ENCODE measurements at regions not wholly inside any gene's neighbourhood (a gene's known extent, or its start where the extent isn't known, plus 50 kb on each side); places are given as distances from the start of the nearest gene placed in this dataset.

- intact Hi-C loops (cut with micrococcal nuclease) = no loop called here
- Histone ChIP-seq H3K4me2 (ENCODE audit: low read length) (no peak overlapping the region), H3K9ac (ENCODE audit: low read length) (no peak overlapping the region), H3K9me3 (ENCODE audit: control insufficient read depth in 1 of 2, insufficient read depth in 1 of 2, low read depth in 1 of 2, low read length in 2 of 2) (no peaks in the 10 kb centered on the region), H3K27me3 (ENCODE audit: insufficient read depth, low read length) (peaks cover 46% of the 10 kb centered on the region), H3K27ac (ENCODE audit: low read depth, low read length) (no peak overlapping the region), H3K4me3 (replicated peaks in 1 of 2; ENCODE audit: low read depth in 1 of 2, low read length in 2 of 2) (no peak overlapping the region), H3K4me1 (ENCODE audit: control insufficient read depth in 1 of 2, insufficient read depth in 2 of 2, low read length in 2 of 2) (no peaks in the 10 kb centered on the region), H3K79me2 (ENCODE audit: insufficient read depth, low read length) (no peaks in the 10 kb centered on the region), H2AFZ (ENCODE audit: low read depth, low read length, poor library complexity, severe bottlenecking) (no peak overlapping the region), H3K36me3 (ENCODE audit: control insufficient read depth in 1 of 2, insufficient read depth in 2 of 2, low read length in 2 of 2) (no peaks in the 10 kb centered on the region), H3K9me2 (ENCODE audit: insufficient read depth) (no peaks in the 10 kb centered on the region), H4K20me1 (ENCODE audit: insufficient read depth) (no peaks in the 10 kb centered on the region)
- no peak for TF ChIP-seq FOSL1 (IDR thresholded peaks at IDR 0.05; ENCODE audit: low read depth)
- no peak for TF ChIP-seq ZBTB33 (IDR thresholded peaks at IDR 0.05; ENCODE audit: extremely low read depth, insufficient replicate concordance, low read length)
- TF ChIP-seq CBX3 (IDR thresholded peaks at IDR 0.05; ENCODE audit: low read depth) = no peak
- TF ChIP-seq EZH2 (IDR thresholded peaks at IDR 0.05) = no peak
- TF ChIP-seq CTCF (IDR thresholded peaks at IDR 0.05 in 2 of 3, conservative IDR thresholded peaks at IDR 0.05 in 1 of 3; ENCODE audit: borderline replicate concordance in 1 of 3, insufficient read depth in 1 of 3, low read depth in 2 of 3, low read length in 2 of 3) = no peak
- no peak for TF ChIP-seq RAD21 (IDR thresholded peaks at IDR 0.05; ENCODE audit: low read depth)
- TF ChIP-seq CEBPB (IDR thresholded peaks at IDR 0.05; ENCODE audit: low read depth) = no peak
- TF ChIP-seq JUND (IDR thresholded peaks at IDR 0.05) = no peak
- TF ChIP-seq ZFX (IDR thresholded peaks at IDR 0.05) = no peak
- no peak for TF ChIP-seq SIN3A (IDR thresholded peaks at IDR 0.05; ENCODE audit: low read depth)
- no peak for TF ChIP-seq POLR2A (IDR thresholded peaks at IDR 0.05; ENCODE audit: borderline replicate concordance, extremely low read depth, insufficient read depth, insufficient read length)
- no peak for TF ChIP-seq POLR2AphosphoS5 (IDR thresholded peaks at IDR 0.05; ENCODE audit: low read depth, low read length)
- TF ChIP-seq MAX (IDR thresholded peaks at IDR 0.05) = no peak
- no peak for TF ChIP-seq ELF1 (IDR thresholded peaks at IDR 0.05; ENCODE audit: borderline replicate concordance, low read depth)
- no peak for TF ChIP-seq TCF7L2 (IDR thresholded peaks at IDR 0.05; ENCODE audit: borderline replicate concordance, extremely low read depth, insufficient read depth, insufficient read length)
- POLR2A ChIA-PET = no interaction called here
- ATAC-seq (no peak), DNase-seq (ENCODE audit: low read depth, low spot score) (no peak)
- RAD21 ChIA-PET (ENCODE audit: low non-redundant PET in 1 of 2, low total read pairs in 2 of 2, uncharacterized antibody in 2 of 2, unreplicated experiment in 2 of 2) = no interaction called here
- no TSS peak for BruUV-seq (replicated peaks)
- CTCF ChIA-PET = no interaction called here
These were observed 88.1 kb upstream of the SPRED1 start for GRCh38 chr15:38164507-38164906.

Data from HCT116 (cell line).